Adrenal gland (tissue), 9 donors: ENCODE measurements at regions not wholly inside any gene's neighbourhood (a gene's known extent, or its start where the extent isn't known, plus 50 kb on each side); places are given as distances from the start of the nearest gene placed in this dataset.
"Not testable (repeated sequence)": the region's sequence is repeated elsewhere in the genome, so short reads cannot be mapped to it uniquely, and the experiment has no call there.

ENCODE experiments used
- DNase-seq, 7 donors: peaks; one replicate each; pipeline ENCODE4 v3.0.0-alpha.2; 2019 to 2020
- H3K27ac ChIP-seq, 5 donors: fragments of 200-600 bp; sonication (generic) in 4 of 5; 1 replicate in 3 of 5; 2 replicates in 2 of 5; pipeline versions ENCODE4 v1.5.1 to v1.8.0; 2016 to 2020; ENCODE audit warnings: mild to moderate bottlenecking in 1 of 5
- H3K27me3 ChIP-seq: fragments of 200-600 bp; 2 replicates; pipeline ENCODE4 v1.8.0; 2021
- H3K36me3 ChIP-seq, 2 donors: fragments of 200-600 bp; replicated peaks in 1 of 2; 1 replicate in 1 of 2; 2 replicates in 1 of 2; pipeline versions ENCODE4 v1.5.1 to v1.8.0; 2018 to 2022
- H3K4me1 ChIP-seq, 2 donors: fragments of 200-600 bp; replicated peaks in 1 of 2; 1 replicate in 1 of 2; 2 replicates in 1 of 2; pipeline versions ENCODE4 v1.5.1 to v1.8.0; 2018 to 2021
- H3K4me3 ChIP-seq, 4 donors: fragments of 200-600 bp; sonication (generic) in 3 of 4; one replicate each; pipeline ENCODE4 v1.5.1; 2016 to 2018
- H3K9me3 ChIP-seq, 3 donors: fragments of 200-600 bp; sonication (generic) in 1 of 3; replicated peaks in 1 of 3; 1 replicate in 2 of 3; 2 replicates in 1 of 3; pipeline versions ENCODE4 v1.5.1 to v1.8.0; 2016 to 2021
- CTCF ChIP-seq, 6 experiments: fragments of 450-650 bp in 4 of 6; fragments of 200-600 bp in 2 of 6; sonication (generic) in 1 of 6; IDR thresholded peaks; 1 replicate in 5 of 6; 2 replicates in 1 of 6; pipeline versions ENCODE4 v1.5.1 to v1.8.0; 2016 to 2021; ENCODE audit warnings: antibody characterized with exemption in 6 of 6, mild to moderate bottlenecking in 2 of 6, moderate library complexity in 1 of 6
- POLR2A ChIP-seq, 2 donors: fragments of 450-650 bp; IDR thresholded peaks; one replicate each; pipeline ENCODE4 v1.6.1; 2017; ENCODE audit warnings: antibody characterized with exemption in 2 of 2, mild to moderate bottlenecking in 2 of 2, moderate library complexity in 1 of 2
- WGBS, 4 donors: extraction: QIAGEN DNeasy Blood & Tissue Kit in 2 of 4; methylation state at CpG; one replicate each; pipeline versions ENCODE4 v1.1.5 to v1.1.7; 2013 to 2017; 5-methylcytosine and 5-hydroxymethylcytosine counted together
- intact Hi-C, 2 donors: fragments of 100-400 bp; cut with DNase I; formaldehyde crosslinking; loops; one replicate each; pipeline versions ENCODE4 v1.14.1 to v1.15.0; 2022 to 2023
- donor health status: healthy with polysubstance abuse.
- donor health status: Bipolar disorder and iron deficiency.
- donor health status: DM: yes; HTN: yes; CAD: no.
- donor health status: DM: no; HTN: no; CAD: no.
- donor health status: DM: no; HTN: no; CAD: no.

DNA sequence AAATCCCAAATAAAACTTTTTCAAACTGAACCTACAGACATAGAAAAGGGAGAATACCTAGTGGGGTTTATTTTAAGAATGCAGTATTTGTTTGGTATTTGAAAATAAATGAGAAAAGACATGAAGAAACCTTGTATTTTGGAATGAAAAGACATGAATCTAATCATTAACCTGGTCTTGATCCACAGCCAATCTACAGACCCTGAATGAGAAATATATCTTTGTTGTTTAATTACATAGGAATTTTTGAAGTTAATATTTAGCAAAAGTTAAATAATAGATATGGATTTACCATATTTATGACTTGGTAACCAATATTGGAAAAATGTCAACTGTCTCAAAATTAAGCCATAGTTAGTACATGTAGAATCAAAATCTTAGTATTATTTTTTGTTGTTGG is 76.8 kb downstream of the MAGEA10 start:
- no peak for DNase-seq
- H3K9me3 ChIP-seq: no peaks in the 10 kb centered on the region
- TF ChIP-seq POLR2A (IDR thresholded peaks at IDR 0.05) (no peak), CTCF (IDR thresholded peaks at IDR 0.05) (no peak)
- no peak overlapping the region for H3K27ac ChIP-seq
- no peaks in the 10 kb centered on the region for H3K36me3 ChIP-seq
- no peaks in the 10 kb centered on the region for H3K4me1 ChIP-seq
- H3K4me3 ChIP-seq: no peak overlapping the region
- no peaks in the 10 kb centered on the region for H3K27me3 ChIP-seq
- intact Hi-C loops: no loop called here

GRCh38 chrX:152061083-152061482 is 77.3 kb downstream of the MAGEA10 start:
- WGBS, 4 donors: 74 to 82% (median 78%) methylated on average over 8 of the region's 8 CpGs
- Histone ChIP-seq H3K36me3 (no peaks in the 10 kb centered on the region), H3K9me3 (no peaks in the 10 kb centered on the region), H3K27me3 (no peaks in the 10 kb centered on the region), H3K4me1 (no peaks in the 10 kb centered on the region), H3K4me3 (no peak overlapping the region), H3K27ac (no peak overlapping the region)
- DNase-seq: no peak
- intact Hi-C loops: no loop called here
- TF ChIP-seq POLR2A (IDR thresholded peaks at IDR 0.05): no peak
- no peak for TF ChIP-seq CTCF (IDR thresholded peaks at IDR 0.05)

DNA sequence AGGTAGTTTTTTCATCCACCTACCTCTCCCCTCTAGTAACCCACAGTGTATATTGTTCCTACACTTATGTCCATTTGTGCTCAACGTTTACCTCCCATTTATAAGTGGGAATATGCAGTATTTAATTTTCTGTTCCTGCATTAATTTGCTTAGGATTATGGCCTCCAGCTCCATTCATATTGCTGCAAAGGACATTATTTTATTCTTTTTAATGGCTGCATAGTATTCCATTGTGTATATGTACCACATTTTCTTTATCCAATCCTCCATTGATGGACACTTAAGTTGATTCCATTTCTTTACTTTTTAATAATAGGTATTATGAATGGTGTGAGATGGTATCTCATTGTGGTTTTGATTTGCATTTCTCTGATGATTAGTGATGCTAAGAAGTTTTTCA is 76.1 kb upstream of the GABRE start:
- H3K4me3 ChIP-seq, H3K36me3 ChIP-seq, H3K4me1 ChIP-seq, H3K27me3 ChIP-seq, H3K9me3 ChIP-seq, H3K27ac ChIP-seq, DNase-seq, intact Hi-C loops: not testable (repeated sequence)
- 25 to 88% (median 64%) methylated on average over 1 of the region's 1 CpG for WGBS, 4 donors

- Histone ChIP-seq H3K4me3 (no peak overlapping the region), H3K9me3 (no peaks in the 10 kb centered on the region), H3K4me1 (no peaks in the 10 kb centered on the region), H3K27me3 (no peaks in the 10 kb centered on the region), H3K27ac (no peak overlapping the region), H3K36me3 (no peaks in the 10 kb centered on the region)
- TF ChIP-seq CTCF (IDR thresholded peaks at IDR 0.05): no peak
- TF ChIP-seq POLR2A (IDR thresholded peaks at IDR 0.05): no peak
- no peak for DNase-seq
- intact Hi-C loops: no loop called here
- WGBS, 4 donors: 37 to 50% (median 45%) methylated on average over 1 of the region's 1 CpG
These were observed 69.9 kb upstream of the GABRE start for GRCh38 chrX:152044383-152044782.

DNA sequence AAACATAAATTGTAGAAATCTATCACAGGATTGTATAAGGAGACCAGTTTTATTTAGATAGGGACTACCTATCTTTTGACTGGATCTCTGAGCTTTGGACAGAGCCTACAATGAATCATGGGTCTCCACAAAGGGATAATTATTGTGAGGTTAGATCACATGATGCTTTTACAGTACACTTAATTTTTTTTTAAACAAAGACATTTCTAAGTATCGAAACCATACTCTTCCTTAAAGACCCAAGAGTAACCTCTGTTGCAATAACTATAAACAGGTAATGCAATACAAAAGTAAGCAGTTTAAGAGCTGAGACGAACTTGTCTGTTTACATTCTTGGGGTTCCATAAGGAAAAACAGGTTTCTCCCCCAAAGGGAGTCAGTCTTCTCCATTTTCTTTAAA is 64.3 kb upstream of the GABRE start:
- intact Hi-C loops: no loop called here
- Histone ChIP-seq H3K4me3 (no peak overlapping the region), H3K27me3 (no peaks in the 10 kb centered on the region), H3K27ac (no peak overlapping the region), H3K36me3 (no peaks in the 10 kb centered on the region), H3K4me1 (no peaks in the 10 kb centered on the region), H3K9me3 (no peaks in the 10 kb centered on the region)
- WGBS, 4 donors: 58 to 71% (median 68%) methylated on average over 2 of the region's 2 CpGs
- DNase-seq: no peak
- TF ChIP-seq POLR2A (IDR thresholded peaks at IDR 0.05) (no peak), CTCF (IDR thresholded peaks at IDR 0.05) (no peak)
